Panc1 (cell line): ENCODE measurements at regions not wholly inside any gene's neighbourhood (a gene's known extent, or its start where the extent isn't known, plus 50 kb on each side); places are given as distances from the start of the nearest gene placed in this dataset.

Experiments used
- ATAC-seq: fragments of 200-7000 bp; cut with Tn5 transposase; 2 replicates; pipeline ENCODE4 v1.9.1; 2020; ENCODE audit warnings: mild to moderate bottlenecking, moderate library complexity
- BruUV-seq: library from RNA; stranded (reverse); fragments of 400-500 nt; replicated peaks from 2 replicates; lab custom pipeline; 2021; lab: Mats Ljungman, UMichigan
- CTCF ChIA-PET: fragments of 300-600 bp; sonication (Branson Sonifier 250); formaldehyde crosslinking; loops from one replicate; lab custom pipeline; 2022; ENCODE audit warnings: antibody characterized with exemption; lab: Charles Lee
- POLR2A ChIA-PET: fragments of 300-600 bp; sonication (Branson Sonifier 250); formaldehyde crosslinking; loops from one replicate; lab custom pipeline; 2022; ENCODE audit warnings: antibody characterized with exemption; lab: Charles Lee
- DNase-seq: peaks from one replicate; pipeline ENCODE4 v3.0.0-alpha.2; 2010; ENCODE audit warnings: low read depth, low spot score
- H3K27ac ChIP-seq: 2 replicates; pipeline ENCODE4 v1.5.1; 2011; ENCODE audit warnings: mild to moderate bottlenecking, low read length, inconsistent platforms
- H3K27me3 ChIP-seq: fragments of 200-500 bp; sonication (Bioruptor generic); 2 replicates; pipeline ENCODE4 v1.6.0; 2014; ENCODE audit warnings: low read length, inconsistent platforms; ENCODE audit not compliant: control insufficient read depth, insufficient read depth
- H3K36me3 ChIP-seq: fragments of 200-500 bp; sonication (Bioruptor generic); 2 replicates; pipeline ENCODE4 v1.5.1; 2014; ENCODE audit warnings: inconsistent platforms, mild to moderate bottlenecking, low read length, moderate library complexity; ENCODE audit not compliant: control insufficient read depth, insufficient read depth
- H3K4me1 ChIP-seq: 2 replicates; pipeline ENCODE4 v1.5.1; 2011; ENCODE audit warnings: inconsistent platforms, mild to moderate bottlenecking, low read length, moderate library complexity; ENCODE audit not compliant: control insufficient read depth, insufficient read depth
- H3K4me3 ChIP-seq, 2 experiments: 2 replicates each; pipeline ENCODE4 v1.5.1; 2011 to 2012; ENCODE audit warnings: low read depth in 2 of 2, low read length in 2 of 2, mild to moderate bottlenecking in 2 of 2, inconsistent platforms in 1 of 2, moderate library complexity in 1 of 2
- H3K9me3 ChIP-seq: fragments of 200-500 bp; sonication (Bioruptor generic); 2 replicates; pipeline ENCODE4 v1.5.1; 2014; ENCODE audit warnings: low read depth, mild to moderate bottlenecking, inconsistent platforms, low read length, moderate library complexity; ENCODE audit not compliant: control insufficient read depth, insufficient read depth
- POLR2AphosphoS5 ChIP-seq: IDR thresholded peaks from 2 replicates; pipeline ENCODE4 v1.6.1; 2012; ENCODE audit warnings: mild to moderate bottlenecking, low read depth, low read length, moderate library complexity
- SIN3A ChIP-seq: IDR thresholded peaks from 2 replicates; pipeline ENCODE4 v1.6.1; 2012; ENCODE audit warnings: low read depth, mild to moderate bottlenecking, low read length, moderate library complexity, borderline replicate concordance; ENCODE audit not compliant: insufficient read depth
- TCF7L2 ChIP-seq: IDR thresholded peaks from 2 replicates; pipeline ENCODE4 v1.6.1; 2011; ENCODE audit warnings: mild to moderate bottlenecking, low read depth, low read length, inconsistent platforms
- in situ Hi-C: cut with HindIII; loops from 2 replicates; pipeline ENCODE4 v1.10.0; 2016; ENCODE audit warnings: low sequenced_read_pairs, low pct_unique_long_range_greater_than_20kb
- intact Hi-C: fragments of 100-400 bp; cut with micrococcal nuclease; formaldehyde crosslinking; loops from one replicate; pipeline ENCODE4 v1.10.0; 2022; ENCODE audit not compliant: unreplicated experiment
- TF ChIP-seq, protein P1 (sequence below): fragments of 450-650 bp; IDR thresholded peaks from 2 replicates; pipeline ENCODE4 v1.5.1; 2017; ENCODE audit warnings: mild to moderate bottlenecking
- TF ChIP-seq, protein P2 (sequence below), 2 experiments: IDR thresholded peaks; 2 replicates each; pipeline ENCODE4 v1.6.1; 2011 to 2012; ENCODE audit warnings: low read depth in 2 of 2, control low read depth in 1 of 2, low read length in 1 of 2, mild to moderate bottlenecking in 1 of 2, moderate library complexity in 1 of 2; ENCODE audit not compliant: insufficient read depth in 1 of 2

DNA sequence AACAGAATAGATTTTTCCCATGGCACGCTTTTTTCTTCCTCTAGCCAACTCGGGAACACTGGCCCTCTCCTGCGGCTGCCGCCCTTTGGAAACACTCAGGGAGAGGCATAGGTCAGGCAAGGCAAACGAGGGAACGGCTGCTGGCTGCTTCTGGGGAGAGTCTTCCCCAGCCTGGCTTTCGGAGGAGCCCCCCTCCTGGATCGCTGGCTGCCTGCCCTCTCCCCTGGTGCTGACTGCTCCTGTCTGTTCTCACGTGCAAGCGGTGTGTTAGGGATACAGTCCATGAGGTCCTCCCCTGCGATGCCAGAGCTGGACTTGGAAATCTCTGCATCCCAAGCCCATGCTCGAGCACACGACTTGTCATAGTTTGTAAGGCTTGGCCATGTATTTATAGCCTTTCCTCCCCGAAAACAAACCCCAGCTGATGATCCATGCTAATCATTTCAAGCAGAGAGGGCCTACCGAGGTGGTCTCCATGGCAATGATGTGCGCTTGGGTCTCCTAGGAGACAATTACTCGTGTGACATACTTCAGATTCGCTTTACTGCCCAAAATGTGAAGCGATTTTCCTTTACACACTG lies 315.6 kb upstream of the ATP10A start:
- ChIA-PET POLR2A (no interaction called here), CTCF (no interaction called here)
- no peaks in the 10 kb centered on the region for H3K4me1 ChIP-seq
- H3K27me3 ChIP-seq: no peaks in the 10 kb centered on the region
- H3K4me3 ChIP-seq: no peak overlapping the region
- intact Hi-C loops: no loop called here
- TF ChIP-seq, protein P1, sequence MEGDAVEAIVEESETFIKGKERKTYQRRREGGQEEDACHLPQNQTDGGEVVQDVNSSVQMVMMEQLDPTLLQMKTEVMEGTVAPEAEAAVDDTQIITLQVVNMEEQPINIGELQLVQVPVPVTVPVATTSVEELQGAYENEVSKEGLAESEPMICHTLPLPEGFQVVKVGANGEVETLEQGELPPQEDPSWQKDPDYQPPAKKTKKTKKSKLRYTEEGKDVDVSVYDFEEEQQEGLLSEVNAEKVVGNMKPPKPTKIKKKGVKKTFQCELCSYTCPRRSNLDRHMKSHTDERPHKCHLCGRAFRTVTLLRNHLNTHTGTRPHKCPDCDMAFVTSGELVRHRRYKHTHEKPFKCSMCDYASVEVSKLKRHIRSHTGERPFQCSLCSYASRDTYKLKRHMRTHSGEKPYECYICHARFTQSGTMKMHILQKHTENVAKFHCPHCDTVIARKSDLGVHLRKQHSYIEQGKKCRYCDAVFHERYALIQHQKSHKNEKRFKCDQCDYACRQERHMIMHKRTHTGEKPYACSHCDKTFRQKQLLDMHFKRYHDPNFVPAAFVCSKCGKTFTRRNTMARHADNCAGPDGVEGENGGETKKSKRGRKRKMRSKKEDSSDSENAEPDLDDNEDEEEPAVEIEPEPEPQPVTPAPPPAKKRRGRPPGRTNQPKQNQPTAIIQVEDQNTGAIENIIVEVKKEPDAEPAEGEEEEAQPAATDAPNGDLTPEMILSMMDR: no peak
- TF ChIP-seq TCF7L2: no peak
- TF ChIP-seq SIN3A: no peak
- TF ChIP-seq, protein P2, sequence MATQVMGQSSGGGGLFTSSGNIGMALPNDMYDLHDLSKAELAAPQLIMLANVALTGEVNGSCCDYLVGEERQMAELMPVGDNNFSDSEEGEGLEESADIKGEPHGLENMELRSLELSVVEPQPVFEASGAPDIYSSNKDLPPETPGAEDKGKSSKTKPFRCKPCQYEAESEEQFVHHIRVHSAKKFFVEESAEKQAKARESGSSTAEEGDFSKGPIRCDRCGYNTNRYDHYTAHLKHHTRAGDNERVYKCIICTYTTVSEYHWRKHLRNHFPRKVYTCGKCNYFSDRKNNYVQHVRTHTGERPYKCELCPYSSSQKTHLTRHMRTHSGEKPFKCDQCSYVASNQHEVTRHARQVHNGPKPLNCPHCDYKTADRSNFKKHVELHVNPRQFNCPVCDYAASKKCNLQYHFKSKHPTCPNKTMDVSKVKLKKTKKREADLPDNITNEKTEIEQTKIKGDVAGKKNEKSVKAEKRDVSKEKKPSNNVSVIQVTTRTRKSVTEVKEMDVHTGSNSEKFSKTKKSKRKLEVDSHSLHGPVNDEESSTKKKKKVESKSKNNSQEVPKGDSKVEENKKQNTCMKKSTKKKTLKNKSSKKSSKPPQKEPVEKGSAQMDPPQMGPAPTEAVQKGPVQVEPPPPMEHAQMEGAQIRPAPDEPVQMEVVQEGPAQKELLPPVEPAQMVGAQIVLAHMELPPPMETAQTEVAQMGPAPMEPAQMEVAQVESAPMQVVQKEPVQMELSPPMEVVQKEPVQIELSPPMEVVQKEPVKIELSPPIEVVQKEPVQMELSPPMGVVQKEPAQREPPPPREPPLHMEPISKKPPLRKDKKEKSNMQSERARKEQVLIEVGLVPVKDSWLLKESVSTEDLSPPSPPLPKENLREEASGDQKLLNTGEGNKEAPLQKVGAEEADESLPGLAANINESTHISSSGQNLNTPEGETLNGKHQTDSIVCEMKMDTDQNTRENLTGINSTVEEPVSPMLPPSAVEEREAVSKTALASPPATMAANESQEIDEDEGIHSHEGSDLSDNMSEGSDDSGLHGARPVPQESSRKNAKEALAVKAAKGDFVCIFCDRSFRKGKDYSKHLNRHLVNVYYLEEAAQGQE (IDR thresholded peaks at IDR 0.05; ENCODE audit: insufficient read depth in 1 of 2, low read depth in 2 of 2, low read length in 1 of 2): no peak
- in situ Hi-C loops: no loop called here
- ATAC-seq: no peak
- BruUV-seq: no TSS peak
- no peaks in the 10 kb centered on the region for H3K9me3 ChIP-seq
- DNase-seq: no peak
- no peaks in the 10 kb centered on the region for H3K36me3 ChIP-seq
- H3K27ac ChIP-seq: no peak overlapping the region

DNA sequence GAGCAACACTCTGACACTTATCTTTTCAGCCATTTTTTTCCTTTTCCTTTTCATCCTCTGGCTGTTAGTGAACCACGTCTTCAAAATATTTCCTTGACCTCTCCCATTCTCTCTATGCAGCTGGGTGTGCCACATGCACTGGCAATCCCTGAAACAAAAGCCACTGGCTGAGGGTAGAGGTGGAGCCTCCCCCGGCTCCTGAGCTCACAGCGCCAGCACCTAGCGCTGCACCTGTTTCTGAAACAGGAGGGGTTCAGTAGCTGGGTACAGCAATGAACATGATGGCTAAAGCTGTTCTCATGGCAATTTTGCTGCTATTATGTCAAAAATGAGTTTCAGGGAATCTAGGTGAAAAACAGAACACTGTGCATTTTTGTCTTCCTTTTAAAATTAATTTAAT lies 314.7 kb upstream of the ATP10A start:
- Histone ChIP-seq H3K4me1 (no peaks in the 10 kb centered on the region), H3K36me3 (no peaks in the 10 kb centered on the region), H3K27me3 (no peaks in the 10 kb centered on the region), H3K9me3 (no peaks in the 10 kb centered on the region), H3K4me3 (no peak overlapping the region), H3K27ac (no peak overlapping the region)
- ChIA-PET CTCF (no interaction called here), POLR2A (interaction anchor here (0.6 kb wide), 1 partner anchor 369 kb away, joined by 3 read pairs; no protein-coding TSS in a partner anchor)
- TF ChIP-seq SIN3A: no peak
- no peak for TF ChIP-seq TCF7L2
- TF ChIP-seq POLR2AphosphoS5: no peak
- TF ChIP-seq, protein P1: no peak
- TF ChIP-seq, protein P2 (IDR thresholded peaks at IDR 0.05; ENCODE audit: insufficient read depth in 1 of 2, low read depth in 2 of 2, low read length in 1 of 2): no peak
- ATAC-seq (no peak), DNase-seq (no peak)
- intact Hi-C loops (no loop called here), in situ Hi-C loops (no loop called here)
- BruUV-seq: no TSS peak
